Fibroblast of mammary gland (primary cell): ENCODE measurements at regions not wholly inside any gene's neighbourhood (a gene's known extent, or its start where the extent isn't known, plus 50 kb on each side); places are given as distances from the start of the nearest gene placed in this dataset.

ENCODE experiments used
- DNase-seq: peaks from one replicate; pipeline ENCODE4 v3.0.0-alpha.2; 2010; ENCODE audit warnings: low read depth
- H3K4me3 ChIP-seq: 2 replicates; pipeline ENCODE4 v1.5.1; 2011; ENCODE audit warnings: low read depth, mild to moderate bottlenecking, low read length, moderate library complexity; ENCODE audit not compliant: control insufficient read depth
- TF ChIP-seq, protein P1 (sequence below): conservative IDR thresholded peaks from 2 replicates; pipeline ENCODE4 v1.5.1; 2011; ENCODE audit warnings: low read depth, low read length, inconsistent platforms; ENCODE audit not compliant: control insufficient read depth, insufficient read depth

DNA sequence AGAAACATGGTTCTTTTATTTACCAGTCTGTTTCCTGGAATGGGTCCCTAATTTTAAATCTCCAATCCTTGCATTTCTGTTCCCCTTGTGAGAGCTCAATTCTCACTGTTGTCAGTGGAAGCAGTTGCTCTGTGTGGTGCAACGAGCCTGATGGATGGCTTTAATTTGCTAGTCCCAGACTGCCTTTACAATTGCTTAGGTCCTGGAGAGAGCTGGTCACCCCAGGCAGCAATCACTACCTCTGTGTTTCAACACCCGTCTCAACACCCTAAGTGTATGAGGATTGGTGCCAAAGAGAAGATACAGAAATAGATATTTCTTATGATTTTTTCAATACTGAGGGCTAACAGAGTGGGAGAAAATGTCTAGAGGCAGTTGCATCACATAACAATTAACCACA is 873.8 kb downstream of the GLUD2 start:
- H3K4me3 ChIP-seq, result no peak overlapping the region
- TF ChIP-seq, protein P1, sequence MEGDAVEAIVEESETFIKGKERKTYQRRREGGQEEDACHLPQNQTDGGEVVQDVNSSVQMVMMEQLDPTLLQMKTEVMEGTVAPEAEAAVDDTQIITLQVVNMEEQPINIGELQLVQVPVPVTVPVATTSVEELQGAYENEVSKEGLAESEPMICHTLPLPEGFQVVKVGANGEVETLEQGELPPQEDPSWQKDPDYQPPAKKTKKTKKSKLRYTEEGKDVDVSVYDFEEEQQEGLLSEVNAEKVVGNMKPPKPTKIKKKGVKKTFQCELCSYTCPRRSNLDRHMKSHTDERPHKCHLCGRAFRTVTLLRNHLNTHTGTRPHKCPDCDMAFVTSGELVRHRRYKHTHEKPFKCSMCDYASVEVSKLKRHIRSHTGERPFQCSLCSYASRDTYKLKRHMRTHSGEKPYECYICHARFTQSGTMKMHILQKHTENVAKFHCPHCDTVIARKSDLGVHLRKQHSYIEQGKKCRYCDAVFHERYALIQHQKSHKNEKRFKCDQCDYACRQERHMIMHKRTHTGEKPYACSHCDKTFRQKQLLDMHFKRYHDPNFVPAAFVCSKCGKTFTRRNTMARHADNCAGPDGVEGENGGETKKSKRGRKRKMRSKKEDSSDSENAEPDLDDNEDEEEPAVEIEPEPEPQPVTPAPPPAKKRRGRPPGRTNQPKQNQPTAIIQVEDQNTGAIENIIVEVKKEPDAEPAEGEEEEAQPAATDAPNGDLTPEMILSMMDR, result no peak
- no peak for DNase-seq

DNA sequence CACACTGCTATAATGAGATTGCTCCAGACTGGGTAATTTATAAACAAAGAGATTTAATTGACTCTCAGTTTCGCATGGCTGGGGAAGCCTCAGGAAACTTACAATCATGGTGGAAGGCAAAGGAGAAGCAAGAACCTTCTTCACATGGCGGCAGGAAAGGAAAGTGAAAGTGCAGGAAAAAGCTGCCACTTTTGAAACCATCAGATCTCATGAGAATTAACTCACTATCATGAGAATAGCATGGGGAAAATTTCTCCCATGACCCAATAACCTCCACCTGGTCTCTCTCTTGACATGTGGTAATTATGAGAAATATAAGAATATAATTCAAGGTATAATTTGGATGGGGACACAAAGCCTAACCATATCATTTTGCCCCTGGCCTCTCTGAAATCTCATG is 884.2 kb downstream of the GLUD2 start:
- no peak overlapping the region for H3K4me3 ChIP-seq
- DNase-seq, result no peak
- TF ChIP-seq, protein P1, result no peak

DNA sequence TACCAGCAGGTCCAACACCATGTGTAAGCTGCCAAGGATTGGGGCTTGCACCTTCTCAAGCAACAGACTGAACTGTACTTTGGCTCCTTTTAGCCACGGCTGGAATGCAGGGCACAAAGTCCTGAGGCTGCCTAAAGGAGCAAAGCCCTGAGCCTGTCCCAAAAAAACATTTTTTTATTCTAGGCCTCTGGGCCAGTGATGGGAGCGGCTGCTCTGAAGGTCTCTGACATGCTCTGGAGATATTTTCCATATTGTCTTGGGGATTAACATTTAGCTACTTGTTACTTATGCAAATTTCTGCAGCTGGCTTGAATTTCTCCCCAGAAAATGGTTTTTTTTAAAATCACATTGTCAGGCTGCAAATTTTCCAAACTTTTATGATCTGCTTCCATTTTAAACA is 885.3 kb downstream of the GLUD2 start:
- TF ChIP-seq, protein P1, result no peak
- H3K4me3 ChIP-seq, result no peak overlapping the region
- DNase-seq, result no peak

DNA sequence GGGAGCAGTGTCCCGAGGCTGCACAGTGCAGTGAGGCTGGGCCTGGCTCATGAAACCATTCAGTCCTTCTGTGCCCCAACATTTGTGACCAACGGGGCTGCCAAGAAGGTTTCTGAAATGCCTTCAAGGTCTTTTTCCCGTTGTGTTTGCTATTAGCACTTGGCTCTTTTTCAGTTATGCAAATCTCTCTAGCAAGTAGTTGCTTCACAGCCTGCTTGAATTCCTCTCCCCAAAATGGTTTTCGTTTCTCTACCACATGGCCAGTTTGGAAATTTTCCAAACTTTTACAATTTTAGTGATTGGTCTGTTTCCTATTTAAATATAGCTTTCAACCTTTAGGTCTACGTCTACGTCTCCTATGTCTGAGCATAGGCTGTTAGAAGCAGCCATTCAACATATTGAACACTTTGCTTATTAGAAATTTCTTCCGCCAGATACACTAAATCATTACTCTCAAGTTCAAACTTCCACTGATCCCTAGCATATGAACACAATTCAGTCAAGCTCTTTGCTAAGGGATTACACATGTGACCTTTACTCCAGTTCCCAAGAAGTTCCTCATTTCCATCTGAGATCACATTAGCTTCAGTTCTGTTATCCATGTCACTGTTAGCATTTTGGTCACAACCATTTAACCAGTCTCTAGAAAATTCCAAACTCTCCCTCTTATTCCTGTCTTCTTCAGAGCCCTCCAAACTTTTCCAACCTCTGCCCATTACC is 901.8 kb downstream of the GLUD2 start:
- TF ChIP-seq, protein P1, result no peak

DNA sequence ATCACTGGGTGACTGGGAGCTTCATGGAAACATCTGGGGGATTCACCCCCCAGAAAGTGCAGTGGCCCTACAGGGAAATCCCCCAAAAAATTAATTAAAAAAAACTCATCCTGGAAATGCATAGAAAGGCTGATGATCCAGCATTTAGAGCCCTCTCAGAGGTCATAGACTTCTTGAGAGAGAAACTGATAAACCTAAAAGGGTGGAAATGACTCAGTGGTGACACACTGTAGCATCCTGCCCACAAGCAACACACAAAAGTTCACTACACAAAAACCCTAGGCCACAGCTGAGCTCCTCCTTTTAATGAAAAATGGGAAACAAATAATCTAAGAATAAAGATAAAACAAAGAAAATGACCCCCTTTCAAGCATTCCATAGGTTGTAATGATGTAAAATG is 911.5 kb downstream of the GLUD2 start:
- TF ChIP-seq, protein P1, result no peak
- no peak overlapping the region for H3K4me3 ChIP-seq
- DNase-seq, result peak; percentile 52

More for the DNA sequence above, 901.8 kb downstream of the GLUD2 start:
- H3K4me3 ChIP-seq, result no peak overlapping the region
- peak; percentile 11 for DNase-seq

DNA sequence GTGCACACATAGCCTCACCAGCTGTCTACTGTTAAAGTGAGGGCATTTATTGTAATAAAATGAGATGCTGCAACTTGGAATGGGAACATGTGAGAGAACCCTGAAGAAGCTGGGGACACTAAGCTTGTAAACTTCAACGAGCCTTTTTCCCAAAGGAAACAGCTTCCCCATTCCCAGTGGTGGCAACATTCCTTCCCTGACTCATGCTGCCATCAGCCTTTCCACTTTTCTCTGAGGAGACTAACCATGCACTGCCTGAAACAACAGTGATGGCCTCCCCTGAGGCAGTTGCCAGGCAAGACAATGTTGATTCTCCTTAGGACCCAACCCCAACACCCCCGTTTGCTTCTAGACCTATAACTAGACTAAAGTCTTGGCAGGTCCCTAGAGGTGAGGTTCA is 928.3 kb downstream of the GLUD2 start:
- peak; percentile 23 for DNase-seq
- TF ChIP-seq, protein P1, result no peak
- no peak overlapping the region for H3K4me3 ChIP-seq
